Retinal pigment epithelial cell (primary cell): ENCODE measurements at regions not wholly inside any gene's neighbourhood (a gene's known extent, or its start where the extent isn't known, plus 50 kb on each side); places are given as distances from the start of the nearest gene placed in this dataset.

ENCODE experiments used
- DNase-seq: peaks from one replicate; pipeline ENCODE4 v3.0.0-alpha.2; 2010; ENCODE audit warnings: low read depth
- H3K4me3 ChIP-seq: 2 replicates; pipeline ENCODE4 v1.5.1; 2011; ENCODE audit warnings: mild to moderate bottlenecking, low read length, control low read depth, moderate library complexity
- TF ChIP-seq, protein P1 (sequence below): conservative IDR thresholded peaks from 2 replicates; pipeline ENCODE4 v1.5.1; 2011; ENCODE audit warnings: low read depth, low read length, control low read depth, inconsistent platforms

DNA sequence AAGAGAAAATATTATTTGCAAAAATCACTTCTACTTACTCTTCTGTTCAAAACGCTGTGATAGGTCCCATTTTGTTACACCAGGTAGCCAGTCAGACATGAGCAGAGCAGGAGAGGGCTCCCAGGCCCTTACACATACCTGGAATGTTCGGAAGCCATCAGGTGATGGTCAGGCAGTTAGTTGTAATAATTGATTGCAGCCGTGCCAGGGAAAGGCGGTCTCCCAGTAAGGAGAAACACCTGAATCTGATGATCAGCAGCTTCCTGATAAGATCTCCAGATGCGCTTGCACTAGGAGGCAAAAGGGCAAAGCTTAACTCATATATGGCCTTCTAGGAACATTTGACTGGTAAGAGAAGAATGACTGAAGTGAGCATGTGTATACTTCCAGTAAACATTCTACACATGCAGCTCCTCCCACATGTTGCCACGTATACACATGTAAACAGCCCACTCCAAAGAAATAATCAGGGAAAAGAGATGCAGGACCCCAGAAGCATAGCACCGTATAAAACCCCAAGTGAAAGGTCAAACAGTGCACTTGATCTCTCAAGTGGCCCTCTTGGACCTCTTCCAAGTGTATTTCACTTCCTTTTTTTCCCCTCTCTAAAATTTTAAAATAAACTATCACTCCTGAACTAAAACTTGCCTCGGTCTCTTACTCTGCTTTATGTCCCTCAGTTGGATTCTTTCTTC lies 1338.0 kb downstream of the FSTL5 start:
- no peak overlapping the region for H3K4me3 ChIP-seq
- no peak for DNase-seq
- TF ChIP-seq, protein P1, sequence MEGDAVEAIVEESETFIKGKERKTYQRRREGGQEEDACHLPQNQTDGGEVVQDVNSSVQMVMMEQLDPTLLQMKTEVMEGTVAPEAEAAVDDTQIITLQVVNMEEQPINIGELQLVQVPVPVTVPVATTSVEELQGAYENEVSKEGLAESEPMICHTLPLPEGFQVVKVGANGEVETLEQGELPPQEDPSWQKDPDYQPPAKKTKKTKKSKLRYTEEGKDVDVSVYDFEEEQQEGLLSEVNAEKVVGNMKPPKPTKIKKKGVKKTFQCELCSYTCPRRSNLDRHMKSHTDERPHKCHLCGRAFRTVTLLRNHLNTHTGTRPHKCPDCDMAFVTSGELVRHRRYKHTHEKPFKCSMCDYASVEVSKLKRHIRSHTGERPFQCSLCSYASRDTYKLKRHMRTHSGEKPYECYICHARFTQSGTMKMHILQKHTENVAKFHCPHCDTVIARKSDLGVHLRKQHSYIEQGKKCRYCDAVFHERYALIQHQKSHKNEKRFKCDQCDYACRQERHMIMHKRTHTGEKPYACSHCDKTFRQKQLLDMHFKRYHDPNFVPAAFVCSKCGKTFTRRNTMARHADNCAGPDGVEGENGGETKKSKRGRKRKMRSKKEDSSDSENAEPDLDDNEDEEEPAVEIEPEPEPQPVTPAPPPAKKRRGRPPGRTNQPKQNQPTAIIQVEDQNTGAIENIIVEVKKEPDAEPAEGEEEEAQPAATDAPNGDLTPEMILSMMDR, result no peak

DNA sequence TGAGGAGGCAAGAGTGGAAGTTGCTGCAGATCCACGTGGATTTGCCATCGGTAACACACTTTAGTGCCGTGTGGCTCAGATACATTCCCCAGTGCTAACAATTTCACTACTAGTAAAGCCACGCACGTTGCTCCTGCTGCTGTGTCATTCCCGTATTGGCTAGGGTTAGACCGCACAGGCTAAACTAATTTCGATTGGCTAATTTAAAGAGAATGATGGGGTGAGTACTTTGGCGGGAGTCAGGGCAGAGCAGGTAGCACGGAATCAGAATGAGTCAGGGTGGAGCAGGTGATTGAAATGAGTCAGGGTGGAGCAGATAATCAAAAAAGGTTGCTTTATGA lies 1337.5 kb downstream of the FSTL5 start:
- TF ChIP-seq, protein P1, result no peak
- no peak overlapping the region for H3K4me3 ChIP-seq
- no peak for DNase-seq

- DNase-seq, result no peak
- no peak overlapping the region for H3K4me3 ChIP-seq
- TF ChIP-seq, protein P1, result no peak
Observed at GRCh38 chr4:160831165-160831922, 1332.5 kb downstream of the FSTL5 start.

GRCh38 chr4:160835789-160836188 lies 1328.0 kb downstream of the FSTL5 start:
- H3K4me3 ChIP-seq, result no peak overlapping the region
- TF ChIP-seq, protein P1, result no peak
- DNase-seq, result no peak

- no peak for DNase-seq
- TF ChIP-seq, protein P1, result no peak
- no peak overlapping the region for H3K4me3 ChIP-seq
Observed at GRCh38 chr4:160836431-160836830, 1327.4 kb downstream of the FSTL5 start.

DNA sequence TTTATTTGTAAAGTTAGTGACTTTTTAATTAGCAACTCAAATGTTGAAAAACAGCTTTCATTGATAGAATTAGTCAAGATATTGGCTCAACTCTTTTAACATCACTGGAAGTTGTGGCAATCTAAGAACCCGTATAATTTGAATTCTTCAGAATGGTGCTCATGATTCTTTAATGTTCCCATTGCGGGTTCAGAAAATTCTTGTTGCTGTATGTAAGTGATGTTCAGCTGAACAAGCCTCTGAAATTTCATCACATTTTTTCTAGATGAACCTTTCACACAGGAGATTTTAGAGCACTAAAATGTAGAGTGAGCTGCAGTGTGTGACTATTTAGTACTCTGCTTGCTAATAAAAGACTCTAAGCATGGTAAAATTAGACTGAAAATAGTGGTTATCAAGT lies 1317.7 kb downstream of the FSTL5 start:
- TF ChIP-seq, protein P1, result no peak
- no peak overlapping the region for H3K4me3 ChIP-seq
- no peak for DNase-seq

- TF ChIP-seq, protein P1, result no peak
- no peak for DNase-seq
Observed at GRCh38 chr4:160847228-160847627, 1316.6 kb downstream of the FSTL5 start.

More at GRCh38 chr4:160847228-160847627, 1316.6 kb downstream of the FSTL5 start:
- H3K4me3 ChIP-seq, result no peak overlapping the region
